ENCODE measurements at regions not wholly inside any gene's neighbourhood (a gene's known extent, or its start where the extent isn't known, plus 50 kb on each side); places are given as distances from the start of the nearest gene placed in this dataset.
A peak's percentile ranks its signal among the peaks of the same experiment; 100 is the strongest.

GRCh38 chr10:117728087-117728486 is 185.5 kb downstream of the EMX2 start:
- H3K4me3 ChIP-seq (ENCODE audit: low read length) = no peak overlapping the region

DNA sequence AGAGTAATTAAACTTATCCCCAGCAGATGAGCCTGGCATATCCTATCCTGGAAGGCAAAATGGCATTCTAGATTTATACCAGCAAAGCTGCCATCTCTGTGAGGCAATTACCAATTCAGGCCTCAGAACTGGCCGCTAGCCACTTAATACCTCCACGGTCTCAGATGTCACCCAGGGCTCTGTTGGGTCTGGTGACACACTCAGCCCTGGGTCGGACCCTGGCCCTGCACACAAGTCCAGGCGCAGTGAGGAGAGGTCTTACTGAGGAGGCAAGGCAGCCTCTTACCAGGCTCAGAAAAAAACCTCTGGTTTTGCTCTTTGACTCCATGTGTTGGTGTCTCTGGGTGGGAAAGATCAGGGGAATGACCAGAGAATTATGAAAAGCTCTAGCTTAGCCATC is 186.6 kb downstream of the EMX2 start:
- WGBS (ENCODE audit: insufficient coverage, insufficient read length) = no CpG with 5 or more reads among the region's 4 CpGs

More at GRCh38 chr10:117728087-117728486, 185.5 kb downstream of the EMX2 start:
- H3K27me3 ChIP-seq (ENCODE audit: control insufficient read depth, insufficient read depth, low read length) = no peaks in the 10 kb centered on the region
- DNase-seq (ENCODE audit: low read depth, low spot score) = no peak
- H3K27ac ChIP-seq (ENCODE audit: low read length) = no peak overlapping the region
- no peaks in the 10 kb centered on the region for H3K36me3 ChIP-seq (ENCODE audit: control insufficient read depth, insufficient read depth, low read length)
- peaks cover 1% of the 10 kb centered on the region; the same call in 1 of the 2 replicates for H3K4me1 ChIP-seq (ENCODE audit: control insufficient read depth, insufficient read depth, low read length)
- no peaks in the 10 kb centered on the region for H3K9me3 ChIP-seq (ENCODE audit: control insufficient read depth, insufficient read depth, low read length)

DNA sequence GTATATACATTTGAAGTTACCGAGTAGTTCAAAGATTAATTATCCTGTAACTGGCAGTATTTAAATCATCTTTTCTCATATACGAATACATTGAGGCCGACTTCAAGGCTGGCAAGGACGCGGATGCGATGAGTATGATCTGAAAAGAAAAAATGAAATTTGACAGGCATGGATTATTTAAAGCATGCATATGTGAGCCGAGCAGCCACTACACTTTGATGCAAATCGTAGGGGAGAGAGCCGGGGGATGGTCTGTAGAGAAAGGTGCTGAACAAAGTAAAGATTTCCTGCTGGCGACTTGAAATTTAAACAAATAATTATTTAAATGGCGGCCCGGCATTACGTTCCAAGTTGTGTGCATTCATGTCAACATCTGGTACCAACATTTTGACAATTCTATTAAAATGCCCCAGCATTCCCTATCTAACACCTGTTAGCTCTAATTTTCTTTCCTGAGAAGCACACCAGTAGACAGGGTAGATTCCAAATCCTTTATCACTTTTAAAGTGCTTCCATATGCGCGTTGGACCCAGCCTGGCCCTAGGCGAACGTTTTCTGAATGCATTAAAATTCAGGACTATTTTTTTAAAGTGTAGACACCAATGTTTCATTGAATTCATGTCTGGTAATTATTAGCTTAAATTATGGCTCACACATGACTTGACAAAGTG is 188.7 kb downstream of the EMX2 start:
- Histone ChIP-seq H3K27ac (ENCODE audit: low read length) (no peak overlapping the region), H3K4me3 (ENCODE audit: low read length) (no peak overlapping the region), H3K4me1 (ENCODE audit: control insufficient read depth, insufficient read depth, low read length) (peaks cover 3% of the 10 kb centered on the region; the same call in 1 of the 2 replicates), H3K27me3 (ENCODE audit: control insufficient read depth, insufficient read depth, low read length) (peaks cover 5% of the 10 kb centered on the region; the same call in 1 of the 2 replicates), H3K36me3 (ENCODE audit: control insufficient read depth, insufficient read depth, low read length) (no peaks in the 10 kb centered on the region), H3K9me3 (ENCODE audit: control insufficient read depth, insufficient read depth, low read length) (no peaks in the 10 kb centered on the region)
- WGBS (ENCODE audit: insufficient coverage, insufficient read length) = no CpG with 5 or more reads among the region's 17 CpGs
- no peak for DNase-seq (ENCODE audit: low read depth, low spot score)

More for the DNA sequence above, 186.6 kb downstream of the EMX2 start:
- no peak overlapping the region for H3K27ac ChIP-seq (ENCODE audit: low read length)
- H3K36me3 ChIP-seq (ENCODE audit: control insufficient read depth, insufficient read depth, low read length) = no peaks in the 10 kb centered on the region
- no peak for DNase-seq (ENCODE audit: low read depth, low spot score)
- no peak overlapping the region for H3K4me3 ChIP-seq (ENCODE audit: low read length)
- no peaks in the 10 kb centered on the region for H3K9me3 ChIP-seq (ENCODE audit: control insufficient read depth, insufficient read depth, low read length)
- H3K4me1 ChIP-seq (ENCODE audit: control insufficient read depth, insufficient read depth, low read length) = peaks cover 1% of the 10 kb centered on the region; the same call in 1 of the 2 replicates
- no peaks in the 10 kb centered on the region for H3K27me3 ChIP-seq (ENCODE audit: control insufficient read depth, insufficient read depth, low read length)

GRCh38 chr10:117734731-117735405 is 192.3 kb downstream of the EMX2 start:
- Histone ChIP-seq H3K27me3 (ENCODE audit: control insufficient read depth, insufficient read depth, low read length) (peaks cover 5% of the 10 kb centered on the region; the same call in 1 of the 2 replicates), H3K27ac (ENCODE audit: low read length) (no peak overlapping the region), H3K4me3 (ENCODE audit: low read length) (peak overlapping the region; percentile 47; the same call in 1 of the 2 replicates), H3K36me3 (ENCODE audit: control insufficient read depth, insufficient read depth, low read length) (no peaks in the 10 kb centered on the region), H3K4me1 (ENCODE audit: control insufficient read depth, insufficient read depth, low read length) (peaks cover 3% of the 10 kb centered on the region; the same call in 1 of the 2 replicates), H3K9me3 (ENCODE audit: control insufficient read depth, insufficient read depth, low read length) (no peaks in the 10 kb centered on the region)
- no CpG with 5 or more reads among the region's 48 CpGs for WGBS (ENCODE audit: insufficient coverage, insufficient read length)
- no peak for DNase-seq (ENCODE audit: low read depth, low spot score)

DNA sequence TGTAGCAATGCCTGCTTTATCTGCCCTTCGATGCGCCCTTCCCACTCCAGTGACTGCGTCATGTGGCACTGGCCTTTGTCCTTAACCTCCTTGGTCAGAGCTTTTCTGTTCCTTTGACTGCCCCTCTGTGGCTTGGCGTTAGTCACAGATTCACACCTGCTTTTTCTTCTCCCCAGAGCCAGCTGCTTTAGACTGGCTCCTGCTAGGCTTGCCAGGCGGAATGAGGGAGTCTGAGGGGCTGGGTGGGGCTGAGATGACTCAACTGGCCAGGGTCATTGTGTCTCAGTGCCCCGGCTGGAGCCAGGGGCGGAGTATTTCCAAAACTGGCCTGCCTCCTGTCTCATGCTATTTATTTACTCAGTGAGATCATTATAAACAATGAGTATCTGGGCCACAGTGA is 194.1 kb downstream of the EMX2 start:
- Histone ChIP-seq H3K4me3 (ENCODE audit: low read length) (no peak overlapping the region), H3K27ac (ENCODE audit: low read length) (no peak overlapping the region), H3K27me3 (ENCODE audit: control insufficient read depth, insufficient read depth, low read length) (peaks cover 5% of the 10 kb centered on the region; the same call in 1 of the 2 replicates), H3K4me1 (ENCODE audit: control insufficient read depth, insufficient read depth, low read length) (peaks cover 4% of the 10 kb centered on the region; the same call in 1 of the 2 replicates), H3K9me3 (ENCODE audit: control insufficient read depth, insufficient read depth, low read length) (no peaks in the 10 kb centered on the region), H3K36me3 (ENCODE audit: control insufficient read depth, insufficient read depth, low read length) (no peaks in the 10 kb centered on the region)
- WGBS (ENCODE audit: insufficient coverage, insufficient read length) = no CpG with 5 or more reads among the region's 7 CpGs
- no peak for DNase-seq (ENCODE audit: low read depth, low spot score)

GRCh38 chr10:117740088-117740487 is 197.5 kb downstream of the EMX2 start:
- WGBS (ENCODE audit: insufficient coverage, insufficient read length) = no CpG with 5 or more reads among the region's 1 CpG
- Histone ChIP-seq H3K4me3 (ENCODE audit: low read length) (no peak overlapping the region), H3K4me1 (ENCODE audit: control insufficient read depth, insufficient read depth, low read length) (0 out of 2 replicates have a peak, but pooled peaks cover 2% of the 10 kb centered on the region), H3K9me3 (ENCODE audit: control insufficient read depth, insufficient read depth, low read length) (no peaks in the 10 kb centered on the region), H3K27ac (ENCODE audit: low read length) (no peak overlapping the region), H3K27me3 (ENCODE audit: control insufficient read depth, insufficient read depth, low read length) (peaks cover 4% of the 10 kb centered on the region; the same call in 1 of the 2 replicates), H3K36me3 (ENCODE audit: control insufficient read depth, insufficient read depth, low read length) (no peaks in the 10 kb centered on the region)
- DNase-seq (ENCODE audit: low read depth, low spot score) = no peak

DNA sequence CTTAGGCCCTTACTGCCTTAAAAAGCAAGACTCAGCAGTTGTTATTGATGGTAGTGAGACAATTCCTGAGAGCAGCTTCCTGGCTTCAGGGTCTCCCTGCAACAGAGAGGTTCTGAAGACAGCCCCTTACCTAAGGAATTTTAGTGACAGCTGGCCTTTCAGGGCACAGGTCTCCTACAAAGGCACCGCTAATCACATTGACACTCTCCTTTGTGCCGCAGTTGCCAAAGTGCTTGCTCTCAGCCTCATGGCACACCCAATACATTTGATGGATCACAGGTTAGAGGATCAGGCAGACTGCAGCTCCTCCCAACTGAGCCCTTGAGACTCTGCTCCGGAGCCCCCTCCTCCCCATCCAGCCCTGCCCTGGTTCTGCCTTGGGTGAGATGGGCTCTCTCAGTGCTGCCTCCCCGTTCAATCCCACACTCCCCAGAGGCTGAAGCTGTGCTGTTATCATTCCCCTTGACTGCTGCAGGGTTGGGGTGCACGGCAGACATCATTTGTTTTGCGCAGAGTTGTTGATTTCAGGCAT is 198.2 kb downstream of the EMX2 start:
- H3K27me3 ChIP-seq (ENCODE audit: control insufficient read depth, insufficient read depth, low read length) = no peaks in the 10 kb centered on the region; the same call in 1 of the 2 replicates
- H3K4me1 ChIP-seq (ENCODE audit: control insufficient read depth, insufficient read depth, low read length) = 0 out of 2 replicates have a peak, but pooled peaks cover 2% of the 10 kb centered on the region
- no peak for DNase-seq (ENCODE audit: low read depth, low spot score)
- WGBS (ENCODE audit: insufficient coverage, insufficient read length) = no CpG with 5 or more reads among the region's 6 CpGs
- H3K4me3 ChIP-seq (ENCODE audit: low read length) = no peak overlapping the region
- no peaks in the 10 kb centered on the region for H3K36me3 ChIP-seq (ENCODE audit: control insufficient read depth, insufficient read depth, low read length)
- H3K9me3 ChIP-seq (ENCODE audit: control insufficient read depth, insufficient read depth, low read length) = no peaks in the 10 kb centered on the region
- no peak overlapping the region for H3K27ac ChIP-seq (ENCODE audit: low read length)

GRCh38 chr10:117741524-117741923 is 199.0 kb downstream of the EMX2 start:
- no CpG with 5 or more reads among the region's 4 CpGs for WGBS (ENCODE audit: insufficient coverage, insufficient read length)
- no peak for DNase-seq (ENCODE audit: low read depth, low spot score)
- no peaks in the 10 kb centered on the region for H3K27me3 ChIP-seq (ENCODE audit: control insufficient read depth, insufficient read depth, low read length)

DNA sequence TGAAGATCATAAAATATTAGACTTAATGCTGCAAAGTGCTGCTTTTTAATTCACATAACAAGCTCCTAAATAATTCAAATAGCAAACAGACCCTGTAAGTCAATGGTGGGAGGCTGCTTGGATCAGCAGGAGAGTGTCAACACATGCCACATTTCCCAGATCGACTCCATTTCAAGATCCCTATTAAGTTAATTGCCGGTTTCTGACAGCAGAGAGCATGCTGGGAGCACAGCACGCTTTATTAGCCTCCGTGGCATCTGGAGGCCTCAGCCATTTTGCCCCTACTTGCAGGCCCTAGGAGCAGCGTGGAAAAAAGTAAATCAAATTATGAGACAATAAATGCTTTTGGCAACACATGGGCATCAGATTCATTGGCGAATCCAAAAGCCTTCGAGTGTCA is 201.0 kb downstream of the EMX2 start:
- no peak for DNase-seq (ENCODE audit: low read depth, low spot score)
- WGBS (ENCODE audit: insufficient coverage, insufficient read length) = no CpG with 5 or more reads among the region's 7 CpGs

More at GRCh38 chr10:117741524-117741923, 199.0 kb downstream of the EMX2 start:
- no peak overlapping the region for H3K27ac ChIP-seq (ENCODE audit: low read length)
- H3K36me3 ChIP-seq (ENCODE audit: control insufficient read depth, insufficient read depth, low read length) = no peaks in the 10 kb centered on the region
- H3K4me3 ChIP-seq (ENCODE audit: low read length) = no peak overlapping the region
- H3K9me3 ChIP-seq (ENCODE audit: control insufficient read depth, insufficient read depth, low read length) = no peaks in the 10 kb centered on the region
- H3K4me1 ChIP-seq (ENCODE audit: control insufficient read depth, insufficient read depth, low read length) = 0 out of 2 replicates have a peak, but pooled peaks cover 2% of the 10 kb centered on the region

DNA sequence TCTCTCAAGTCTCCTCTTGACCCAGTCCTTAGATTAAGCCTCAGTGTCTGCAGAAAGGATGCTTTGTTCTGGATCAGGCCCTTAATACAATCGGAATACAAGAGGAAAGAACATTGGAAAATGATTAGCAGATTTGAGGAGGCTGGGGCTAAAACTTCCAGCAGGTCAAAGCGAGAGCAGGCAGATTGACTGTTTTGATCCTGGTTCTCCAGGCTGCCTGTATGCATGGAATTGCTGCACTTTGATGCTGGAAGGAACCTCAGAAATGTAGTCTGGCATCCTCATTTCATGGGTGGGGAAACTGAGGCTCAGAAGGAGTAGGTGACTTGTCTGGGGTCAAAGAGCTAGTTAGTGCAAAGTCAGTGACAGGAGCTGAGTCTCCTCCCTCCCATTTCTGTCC is 202.8 kb downstream of the EMX2 start:
- Histone ChIP-seq H3K27ac (ENCODE audit: low read length) (no peak overlapping the region), H3K4me1 (ENCODE audit: control insufficient read depth, insufficient read depth, low read length) (0 out of 2 replicates have a peak, but pooled peaks cover 2% of the 10 kb centered on the region)
- WGBS (ENCODE audit: insufficient coverage, insufficient read length) = no CpG with 5 or more reads among the region's 2 CpGs

More for the DNA sequence above, 201.0 kb downstream of the EMX2 start:
- Histone ChIP-seq H3K9me3 (ENCODE audit: control insufficient read depth, insufficient read depth, low read length) (no peaks in the 10 kb centered on the region), H3K4me3 (ENCODE audit: low read length) (no peak overlapping the region), H3K36me3 (ENCODE audit: control insufficient read depth, insufficient read depth, low read length) (no peaks in the 10 kb centered on the region), H3K4me1 (ENCODE audit: control insufficient read depth, insufficient read depth, low read length) (0 out of 2 replicates have a peak, but pooled peaks cover 2% of the 10 kb centered on the region), H3K27ac (ENCODE audit: low read length) (no peak overlapping the region), H3K27me3 (ENCODE audit: control insufficient read depth, insufficient read depth, low read length) (no peaks in the 10 kb centered on the region)

More for the DNA sequence above, 202.8 kb downstream of the EMX2 start:
- no peaks in the 10 kb centered on the region for H3K9me3 ChIP-seq (ENCODE audit: control insufficient read depth, insufficient read depth, low read length)
- H3K36me3 ChIP-seq (ENCODE audit: control insufficient read depth, insufficient read depth, low read length) = no peaks in the 10 kb centered on the region
- no peak for DNase-seq (ENCODE audit: low read depth, low spot score)
- no peaks in the 10 kb centered on the region for H3K27me3 ChIP-seq (ENCODE audit: control insufficient read depth, insufficient read depth, low read length)
- no peak overlapping the region for H3K4me3 ChIP-seq (ENCODE audit: low read length)
